HG02938 (cell line): ENCODE measurements at regions not wholly inside any gene's neighbourhood (a gene's known extent, or its start where the extent isn't known, plus 50 kb on each side); places are given as distances from the start of the nearest gene placed in this dataset.
"Not testable (repeated sequence)": the region's sequence is repeated elsewhere in the genome, so short reads cannot be mapped to it uniquely, and the experiment has no call there.

Experiments used
- ATAC-seq: cut with Tn5 transposase; IDR thresholded peaks from one replicate; pipeline ENCODE4 v1.9.1; 2021; ENCODE audit warnings: mild to moderate bottlenecking, moderate library complexity; ENCODE audit not compliant: unreplicated experiment

GRCh38 chr12:66733321-66733720 lies 54.4 kb upstream of the GRIP1 start:
- ATAC-seq: no peak

GRCh38 chr12:66733839-66734238 lies 55.0 kb upstream of the GRIP1 start:
- no peak for ATAC-seq

GRCh38 chr12:66735275-66735674 lies 56.4 kb upstream of the GRIP1 start:
- no peak for ATAC-seq

DNA sequence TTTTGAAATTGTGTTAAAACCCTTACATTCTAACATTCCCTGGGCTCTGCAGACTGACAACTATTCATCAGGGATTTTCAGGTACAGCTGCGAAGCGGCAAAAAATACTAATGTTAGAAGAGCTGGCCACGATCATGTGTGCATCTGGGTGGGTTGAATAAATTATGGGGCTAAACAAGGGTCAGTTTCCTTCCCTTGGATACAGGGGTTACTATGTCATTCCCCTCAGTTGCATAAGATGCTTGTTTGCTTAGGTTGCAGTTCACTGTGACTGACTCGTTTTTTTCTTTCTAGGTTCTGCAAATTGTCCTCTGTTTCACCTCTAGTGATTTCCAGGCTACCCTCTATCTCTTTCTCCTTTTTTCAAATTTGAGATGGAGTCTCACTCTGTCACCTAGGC lies 58.1 kb upstream of the GRIP1 start:
- ATAC-seq: no peak

DNA sequence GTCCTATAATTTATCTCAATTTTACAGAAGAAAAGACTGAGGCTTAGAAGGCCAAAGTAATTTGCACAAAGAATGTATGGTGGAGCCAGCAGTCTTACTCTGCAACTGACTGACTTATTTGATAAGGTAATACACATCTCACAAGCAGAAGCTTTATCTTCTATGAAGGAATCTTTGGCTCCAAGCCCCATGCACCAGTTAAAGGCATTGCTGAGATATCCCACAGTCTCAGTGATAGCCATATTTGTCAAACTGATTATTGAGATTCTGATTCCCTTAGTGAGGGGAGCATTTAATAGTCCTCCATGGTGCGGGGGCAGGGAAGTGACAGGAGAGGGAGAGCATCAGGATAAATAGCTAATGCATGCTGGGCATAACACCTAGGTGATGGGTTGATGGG lies 60.4 kb upstream of the GRIP1 start:
- no peak for ATAC-seq

DNA sequence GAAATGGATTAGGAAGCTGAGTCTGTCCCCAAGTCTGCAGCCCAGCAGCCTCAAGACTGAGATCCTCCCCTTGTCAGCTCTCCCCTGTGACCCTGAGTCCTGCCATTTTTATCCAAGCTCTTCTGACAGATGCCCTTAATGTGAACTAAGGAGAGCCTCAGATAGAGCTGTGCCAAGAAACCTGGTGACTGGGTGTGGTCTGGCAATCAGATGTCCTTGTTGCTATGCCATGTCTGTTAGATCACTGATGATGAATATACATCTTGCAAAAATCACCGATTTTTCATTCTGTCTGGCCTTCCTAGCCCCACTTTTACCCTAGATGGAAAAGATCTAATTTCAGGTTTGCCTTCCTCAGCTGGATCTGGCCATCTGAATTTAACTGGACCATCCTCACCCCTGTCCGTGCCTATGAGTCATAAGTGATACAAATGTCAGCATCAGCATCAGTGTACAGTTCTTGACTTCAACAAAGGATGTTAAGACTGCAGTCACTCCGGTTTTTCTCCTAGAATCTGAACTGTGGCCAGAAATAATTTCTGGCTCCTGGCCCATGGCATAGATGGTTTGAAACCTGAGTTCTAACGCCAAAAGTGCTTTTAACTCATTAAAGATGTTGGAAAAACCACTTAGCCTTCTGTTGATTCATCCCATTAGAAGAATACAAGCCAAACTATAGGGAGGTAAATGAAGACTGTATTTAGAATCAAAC lies 61.2 kb upstream of the GRIP1 start:
- ATAC-seq: no peak

DNA sequence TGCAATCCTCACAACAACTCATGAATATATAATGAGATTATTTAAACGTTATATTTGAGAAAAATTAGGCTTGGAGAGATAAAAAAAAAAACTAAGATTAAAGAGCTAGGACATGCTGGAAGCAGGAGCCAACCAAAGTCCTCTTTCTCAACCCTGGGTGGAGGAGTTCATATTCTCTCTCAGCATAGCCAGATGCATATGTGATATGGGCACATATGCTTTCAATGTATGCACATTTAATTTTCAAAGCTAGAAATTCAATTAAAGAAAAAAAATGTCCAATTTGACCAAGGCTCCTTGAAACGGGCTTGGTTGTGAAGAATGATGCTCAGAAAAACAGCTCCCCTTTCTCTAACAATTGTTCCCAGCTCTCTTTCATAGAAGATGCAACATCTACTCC lies 61.9 kb upstream of the GRIP1 start:
- no peak for ATAC-seq

GRCh38 chr12:66741919-66742318 lies 63.0 kb upstream of the GRIP1 start:
- ATAC-seq: no peak

DNA sequence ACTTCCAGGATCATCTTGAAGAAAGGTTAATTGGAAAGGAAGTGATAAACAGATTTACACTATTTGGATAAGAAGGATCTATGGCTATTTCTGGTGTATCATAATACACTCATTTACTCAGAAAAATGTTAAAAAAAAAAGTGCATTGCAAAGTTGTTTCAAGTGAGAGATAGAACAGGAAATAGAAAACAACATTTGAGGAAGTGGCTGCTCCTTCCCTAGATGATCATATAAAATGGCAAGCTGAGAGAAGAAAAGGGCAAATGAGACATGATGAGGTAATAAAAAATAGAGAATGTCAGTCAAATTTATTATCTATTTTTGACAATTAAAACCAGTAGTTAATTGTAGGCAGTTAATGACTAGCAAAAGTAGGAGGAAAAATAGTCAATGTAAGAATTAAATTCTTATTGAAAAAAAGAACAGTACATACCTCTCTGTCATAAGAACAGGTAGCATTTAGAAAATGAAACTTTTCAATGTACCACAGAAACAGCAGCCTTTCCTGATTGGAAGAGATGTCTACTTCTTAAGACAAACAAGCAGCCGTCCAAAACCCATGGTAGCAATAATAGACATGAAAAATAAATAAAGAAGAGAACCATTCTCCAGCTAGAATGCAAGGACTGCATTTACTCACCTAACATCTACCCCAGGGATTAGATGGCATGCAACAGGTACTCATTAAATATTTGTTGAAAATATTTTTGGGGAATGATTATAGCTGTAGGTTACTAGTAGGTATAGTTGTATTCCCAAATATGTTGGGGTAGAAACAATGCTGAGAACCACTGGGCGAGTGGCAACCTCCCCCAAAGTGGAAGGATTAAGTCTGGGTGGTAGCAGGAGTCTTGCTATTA lies 63.9 kb upstream of the GRIP1 start:
- ATAC-seq: no peak

- no peak for ATAC-seq
These were observed 65.6 kb upstream of the GRIP1 start for GRCh38 chr12:66744461-66744860.

- ATAC-seq: no peak
These were observed 66.1 kb upstream of the GRIP1 start for GRCh38 chr12:66744956-66745383.

DNA sequence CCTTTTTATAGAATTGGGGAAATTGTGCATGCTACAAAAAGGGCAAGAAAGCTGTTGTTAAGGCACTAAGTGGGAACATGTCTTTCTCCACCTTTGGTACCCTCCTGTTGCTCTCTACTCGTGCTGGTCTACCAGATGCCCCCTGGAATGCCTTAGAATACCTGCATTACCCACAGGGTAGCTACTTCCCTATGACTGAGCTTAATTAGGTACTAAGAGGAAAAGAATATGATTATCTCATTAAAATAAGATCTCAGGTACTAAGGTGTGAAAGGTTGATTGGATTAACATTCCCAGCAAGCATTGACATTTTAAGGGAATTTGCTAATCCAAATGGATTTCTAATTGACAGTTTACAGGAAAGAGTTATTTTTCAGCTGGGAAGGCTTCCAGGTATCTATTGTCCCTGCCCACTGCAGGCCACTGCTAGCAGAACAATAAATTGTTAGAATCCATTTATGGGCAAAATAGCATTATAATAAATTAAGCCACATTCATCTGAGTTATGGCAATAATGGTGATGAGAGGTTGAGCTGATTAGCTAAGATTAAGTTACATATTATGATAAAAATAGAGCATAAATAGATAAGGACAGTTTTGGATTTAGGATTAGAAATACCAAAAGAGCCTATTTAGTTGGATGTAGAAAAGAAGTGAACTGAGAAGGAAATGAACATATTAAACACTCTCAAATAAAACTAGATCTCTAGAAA lies 67.8 kb upstream of the GRIP1 start:
- no peak for ATAC-seq

DNA sequence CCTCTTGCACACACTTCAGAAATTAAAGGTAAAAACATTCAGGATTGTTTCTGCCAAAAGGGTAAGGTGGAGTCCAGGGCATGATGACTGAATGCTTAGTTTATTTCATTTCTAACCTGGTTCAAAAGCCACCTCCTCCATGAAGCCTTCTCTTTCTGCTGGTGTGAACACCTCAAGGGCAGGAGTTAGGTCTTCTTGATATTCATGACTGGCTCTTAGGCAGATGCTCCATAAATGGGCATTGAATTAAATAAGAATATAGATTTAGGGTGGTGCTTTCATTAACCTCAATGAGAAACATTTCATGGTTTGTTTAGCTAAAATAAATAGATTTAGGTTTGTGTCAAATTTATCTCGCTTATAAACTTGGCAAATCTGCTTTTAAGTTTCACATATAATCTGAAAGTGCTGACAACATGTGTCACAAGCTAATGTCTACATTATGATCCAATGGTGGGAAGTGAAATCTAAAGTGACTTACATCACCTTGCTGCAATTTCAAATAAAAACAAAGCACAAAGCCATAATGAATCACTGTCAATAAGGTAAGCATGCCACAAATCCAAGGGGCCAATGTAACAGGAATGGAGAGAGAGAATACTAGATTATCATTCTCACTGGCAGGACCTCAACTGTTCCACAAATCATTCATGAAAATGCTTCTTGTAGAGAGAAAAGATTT lies 72.7 kb upstream of the GRIP1 start:
- no peak for ATAC-seq

DNA sequence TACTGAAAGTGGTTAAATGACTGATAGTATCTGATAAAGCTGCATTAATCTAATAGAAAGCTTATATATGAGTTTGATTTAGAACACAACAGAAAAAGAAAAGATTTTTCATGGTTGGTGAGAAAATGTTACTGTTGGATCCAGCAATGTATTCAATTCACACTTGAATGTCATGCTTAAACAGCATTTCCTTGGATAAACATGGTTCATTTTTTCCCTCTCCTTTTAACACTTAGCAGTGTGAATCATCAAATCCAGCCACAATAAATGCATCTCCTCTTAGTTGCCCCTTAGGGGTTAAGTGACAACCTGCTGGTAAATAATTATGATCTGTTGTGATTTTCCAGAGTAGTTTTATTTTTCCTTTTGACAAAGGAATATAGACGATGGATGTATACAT lies 74.9 kb upstream of the GRIP1 start:
- ATAC-seq: no peak

- ATAC-seq: no peak
These were observed 77.0 kb upstream of the GRIP1 start for GRCh38 chr12:66755727-66756395.

DNA sequence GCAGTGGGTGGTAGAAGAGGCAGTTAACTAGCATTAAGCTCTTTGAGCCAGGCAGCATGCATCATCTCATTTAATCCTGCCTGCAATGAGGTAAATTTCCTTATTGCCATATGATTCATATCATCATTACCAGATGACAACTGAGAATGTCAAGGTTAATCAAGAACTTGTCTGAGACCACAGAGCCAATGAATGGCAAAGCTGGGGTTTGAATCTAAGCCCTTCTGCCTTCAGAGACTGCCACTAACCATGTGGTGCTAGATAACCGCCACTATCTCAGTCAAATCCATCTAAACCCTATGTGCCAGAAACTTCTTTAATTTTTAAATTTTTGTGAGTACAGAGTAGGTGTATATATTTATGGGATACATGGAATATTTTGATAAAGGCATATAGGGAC lies 77.8 kb upstream of the GRIP1 start:
- ATAC-seq: no peak

GRCh38 chr12:66760122-66760521 lies 81.2 kb upstream of the GRIP1 start:
- ATAC-seq: not testable (repeated sequence)

GRCh38 chr12:66763467-66763866 lies 84.6 kb upstream of the GRIP1 start:
- no peak for ATAC-seq

GRCh38 chr12:66765204-66765603 lies 86.3 kb upstream of the GRIP1 start:
- no peak for ATAC-seq

- no peak for ATAC-seq
These were observed 88.7 kb upstream of the GRIP1 start for GRCh38 chr12:66767536-66767935.

DNA sequence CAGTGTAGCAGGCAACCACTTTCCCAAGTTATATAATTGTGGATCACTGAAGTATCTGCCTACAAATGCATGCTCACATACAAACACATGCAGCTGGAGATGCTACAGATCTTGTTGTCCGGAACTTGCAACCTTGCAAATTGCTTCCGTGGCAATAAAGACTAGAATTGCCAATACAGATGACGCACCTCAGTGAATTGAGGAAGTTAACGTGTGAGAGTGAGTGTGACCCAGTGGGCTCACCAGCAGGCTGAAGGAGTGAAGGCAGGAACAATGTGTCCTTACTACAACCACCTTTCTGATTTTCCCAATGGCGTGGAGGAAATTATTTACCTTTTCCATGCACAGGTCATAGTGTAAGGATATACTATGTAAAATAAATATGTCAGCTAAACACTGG lies 89.4 kb upstream of the GRIP1 start:
- no peak for ATAC-seq
